Neural crest cell (in vitro differentiated cells): ENCODE measurements at regions not wholly inside any gene's neighbourhood (a gene's known extent, or its start where the extent isn't known, plus 50 kb on each side); places are given as distances from the start of the nearest gene placed in this dataset.

ENCODE experiments used
- DNase-seq: peaks from one replicate; pipeline ENCODE4 v3.0.0; 2021; ENCODE audit warnings: low read depth, mixed read lengths, low spot score
- H3K27ac Mint-ChIP-seq: one replicate; pipeline ENCODE4 v1.8.0; 2021; ENCODE audit warnings: mild to moderate bottlenecking, mixed read lengths; ENCODE audit not compliant: unreplicated experiment
- H3K27me3 Mint-ChIP-seq: 2 replicates; pipeline ENCODE4 v1.8.0; 2021; ENCODE audit warnings: low read depth, mild to moderate bottlenecking, mixed read lengths
- H3K36me3 Mint-ChIP-seq: 2 replicates; pipeline ENCODE4 v1.8.0; 2021; ENCODE audit warnings: low read depth, mild to moderate bottlenecking, mixed read lengths
- H3K4me1 Mint-ChIP-seq: 2 replicates; pipeline ENCODE4 v1.8.0; 2021; ENCODE audit warnings: mixed read lengths
- H3K4me3 Mint-ChIP-seq: one replicate; pipeline ENCODE4 v1.8.0; 2021; ENCODE audit warnings: mild to moderate bottlenecking, mixed read lengths
- H3K9me3 Mint-ChIP-seq: 2 replicates; pipeline ENCODE4 v1.8.0; 2021; ENCODE audit warnings: mixed read lengths
- TF ChIP-seq, protein P1 (sequence below): fragments of 200-600 bp; sonication (generic); conservative IDR thresholded peaks from 2 replicates; pipeline ENCODE4 v1.5.0; 2021; ENCODE audit warnings: antibody characterized with exemption, mild to moderate bottlenecking

DNA sequence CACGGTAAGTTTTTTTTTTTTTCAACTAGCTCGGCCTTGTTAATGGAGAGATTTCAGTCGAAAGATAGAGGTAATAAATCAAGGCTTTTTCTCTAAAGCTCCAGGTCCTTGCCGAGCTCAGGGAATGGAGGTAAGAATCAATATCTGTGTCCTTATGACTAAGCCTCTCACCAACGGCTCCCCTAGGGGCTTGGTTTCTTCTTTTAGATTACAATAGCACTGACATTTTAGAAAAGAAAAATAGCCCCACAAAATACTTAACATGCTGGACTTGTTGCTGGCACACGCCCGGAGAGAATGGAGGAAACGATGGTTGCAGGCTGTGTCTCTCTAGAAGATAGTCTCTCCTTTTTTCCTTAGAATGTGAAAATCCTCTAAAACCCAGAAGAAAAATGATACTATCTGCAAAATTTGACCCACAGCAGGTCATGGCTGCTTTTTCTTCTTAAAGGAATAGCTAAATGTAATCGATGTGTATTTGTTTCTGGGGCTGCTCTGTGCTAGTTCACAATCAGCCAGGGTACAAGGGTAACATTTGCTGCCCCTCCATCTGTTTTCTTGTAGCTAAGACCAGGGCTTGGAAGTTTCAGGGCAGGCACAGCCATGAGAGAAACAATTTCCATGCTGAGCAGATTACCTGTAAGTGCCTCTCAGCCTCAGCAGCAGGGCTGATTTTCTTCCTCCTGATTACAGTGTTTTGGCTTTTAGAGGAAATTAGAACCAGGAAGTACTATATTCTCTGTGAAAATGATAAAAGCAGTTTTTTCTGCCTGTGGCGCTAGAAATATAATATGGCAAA, 86.2 kb upstream of the GNG12 start:
- no peak for DNase-seq

DNA sequence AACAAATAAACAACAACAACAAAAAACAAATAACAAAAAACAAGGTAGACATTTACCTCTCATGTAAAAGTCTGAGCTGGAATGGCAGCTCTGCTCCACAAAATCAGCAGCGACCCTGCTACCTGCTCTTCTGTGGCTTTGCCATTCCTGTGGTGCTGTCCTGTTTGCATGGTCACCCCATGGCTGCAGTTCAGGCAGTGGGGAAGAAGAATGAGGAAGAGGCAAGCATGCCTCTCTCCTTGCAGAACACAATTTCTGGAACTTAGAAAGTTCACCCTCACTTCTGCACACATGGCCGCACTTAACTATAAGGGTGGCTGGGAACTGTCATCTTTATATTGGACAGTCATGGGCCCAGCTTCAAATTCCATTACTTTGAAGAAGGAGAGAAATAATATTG, 84.8 kb upstream of the GNG12 start:
- Mint-ChIP-seq H3K27ac (no peak overlapping the region), H3K4me1 (peaks cover 7% of the 10 kb centered on the region), H3K9me3 (peaks cover 2% of the 10 kb centered on the region), H3K4me3 (no peak overlapping the region), H3K27me3 (no peaks in the 10 kb centered on the region), H3K36me3 (no peaks in the 10 kb centered on the region)
- TF ChIP-seq, protein P1, sequence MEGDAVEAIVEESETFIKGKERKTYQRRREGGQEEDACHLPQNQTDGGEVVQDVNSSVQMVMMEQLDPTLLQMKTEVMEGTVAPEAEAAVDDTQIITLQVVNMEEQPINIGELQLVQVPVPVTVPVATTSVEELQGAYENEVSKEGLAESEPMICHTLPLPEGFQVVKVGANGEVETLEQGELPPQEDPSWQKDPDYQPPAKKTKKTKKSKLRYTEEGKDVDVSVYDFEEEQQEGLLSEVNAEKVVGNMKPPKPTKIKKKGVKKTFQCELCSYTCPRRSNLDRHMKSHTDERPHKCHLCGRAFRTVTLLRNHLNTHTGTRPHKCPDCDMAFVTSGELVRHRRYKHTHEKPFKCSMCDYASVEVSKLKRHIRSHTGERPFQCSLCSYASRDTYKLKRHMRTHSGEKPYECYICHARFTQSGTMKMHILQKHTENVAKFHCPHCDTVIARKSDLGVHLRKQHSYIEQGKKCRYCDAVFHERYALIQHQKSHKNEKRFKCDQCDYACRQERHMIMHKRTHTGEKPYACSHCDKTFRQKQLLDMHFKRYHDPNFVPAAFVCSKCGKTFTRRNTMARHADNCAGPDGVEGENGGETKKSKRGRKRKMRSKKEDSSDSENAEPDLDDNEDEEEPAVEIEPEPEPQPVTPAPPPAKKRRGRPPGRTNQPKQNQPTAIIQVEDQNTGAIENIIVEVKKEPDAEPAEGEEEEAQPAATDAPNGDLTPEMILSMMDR: no peak
- DNase-seq: no peak

More for the DNA sequence above, 86.2 kb upstream of the GNG12 start:
- no peaks in the 10 kb centered on the region for H3K9me3 Mint-ChIP-seq
- TF ChIP-seq, protein P1: no peak
- no peak overlapping the region for H3K27ac Mint-ChIP-seq
- no peaks in the 10 kb centered on the region for H3K36me3 Mint-ChIP-seq
- peaks cover 7% of the 10 kb centered on the region for H3K4me1 Mint-ChIP-seq
- H3K27me3 Mint-ChIP-seq: no peaks in the 10 kb centered on the region
- no peak overlapping the region for H3K4me3 Mint-ChIP-seq

DNA sequence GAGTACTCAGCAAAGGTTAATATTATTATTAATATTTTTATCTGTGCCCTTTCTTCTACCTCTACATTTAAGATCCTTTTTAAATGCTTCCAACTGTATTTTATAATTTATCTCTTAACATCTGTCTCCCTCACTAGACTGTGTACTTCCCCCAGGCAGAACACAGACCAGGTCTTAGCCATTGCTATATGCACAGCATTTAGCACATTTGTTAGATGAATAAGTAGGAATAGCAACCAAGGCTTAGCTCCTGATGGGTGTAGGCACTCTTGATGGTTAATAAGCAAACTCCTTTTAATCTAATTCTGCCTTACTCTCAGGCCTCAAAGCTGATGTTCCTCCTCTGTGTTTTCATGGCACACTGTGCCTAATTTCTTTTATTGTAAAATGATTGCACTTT, 83.7 kb upstream of the GNG12 start:
- Mint-ChIP-seq H3K9me3 (peaks cover 2% of the 10 kb centered on the region), H3K27ac (no peak overlapping the region), H3K27me3 (no peaks in the 10 kb centered on the region), H3K4me3 (no peak overlapping the region), H3K4me1 (peaks cover 7% of the 10 kb centered on the region), H3K36me3 (no peaks in the 10 kb centered on the region)
- no peak for DNase-seq
- TF ChIP-seq, protein P1: no peak

DNA sequence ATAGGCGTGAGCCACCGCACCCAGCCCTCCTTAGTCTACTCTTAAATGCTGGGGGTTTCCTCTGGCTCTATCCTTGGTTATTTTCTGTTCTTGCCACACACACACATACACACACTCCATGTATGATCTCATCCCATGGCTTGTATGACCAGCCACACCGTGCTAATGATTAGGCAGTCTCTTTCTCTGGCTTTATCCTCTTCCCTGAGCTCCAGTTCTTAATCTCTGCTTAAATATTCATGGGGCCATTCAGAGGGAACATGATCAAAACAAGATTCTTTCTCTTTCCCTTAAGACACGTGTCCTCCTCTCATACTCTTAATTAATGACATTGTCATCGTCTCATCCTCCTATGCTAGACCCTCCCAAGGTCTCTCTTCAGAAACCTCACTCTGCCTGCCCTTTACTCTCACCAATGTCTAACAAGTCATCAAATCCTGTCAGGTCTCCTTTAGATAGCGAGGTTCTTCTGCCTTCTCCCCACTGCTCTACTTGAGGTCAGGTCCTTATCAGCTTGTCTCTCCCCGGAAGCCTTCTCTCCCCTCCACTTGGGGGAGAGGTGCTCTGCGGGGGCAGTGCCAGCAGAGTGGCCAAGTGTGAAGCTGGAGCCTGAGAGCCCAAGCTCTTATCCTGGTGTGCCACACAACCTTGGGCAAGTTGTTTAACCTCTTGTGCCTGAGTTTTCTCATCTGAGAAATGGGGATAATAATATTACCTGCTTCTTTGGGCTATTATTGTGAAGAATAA, 83.0 kb upstream of the GNG12 start:
- Mint-ChIP-seq H3K27ac (no peak overlapping the region), H3K4me1 (peaks cover 7% of the 10 kb centered on the region), H3K4me3 (no peak overlapping the region), H3K36me3 (no peaks in the 10 kb centered on the region), H3K9me3 (peaks cover 2% of the 10 kb centered on the region), H3K27me3 (no peaks in the 10 kb centered on the region)
- TF ChIP-seq, protein P1: no peak
- no peak for DNase-seq

DNA sequence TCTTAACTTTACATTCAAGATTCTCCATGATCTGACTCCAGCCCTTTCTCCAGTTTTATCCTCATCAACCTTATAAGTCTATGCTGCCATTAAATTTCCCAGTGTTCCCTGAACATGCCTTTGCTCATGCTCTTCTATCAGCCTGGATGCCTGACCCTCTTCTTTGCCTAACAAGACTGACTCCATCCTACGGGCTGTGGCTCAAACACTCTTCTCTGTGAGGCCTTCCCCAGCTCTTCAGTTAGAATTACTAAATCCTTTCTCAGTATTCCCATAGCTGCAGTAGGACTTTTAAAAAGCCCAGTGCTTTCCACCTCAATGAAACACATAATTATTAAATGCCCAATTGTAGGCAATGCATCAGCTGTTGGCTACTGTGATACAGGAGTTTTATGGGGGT, 76.5 kb upstream of the GNG12 start:
- no peaks in the 10 kb centered on the region for H3K27me3 Mint-ChIP-seq
- TF ChIP-seq, protein P1: no peak
- H3K36me3 Mint-ChIP-seq: no peaks in the 10 kb centered on the region
- peaks cover 8% of the 10 kb centered on the region for H3K4me1 Mint-ChIP-seq
- H3K4me3 Mint-ChIP-seq: no peak overlapping the region
- peaks cover 3% of the 10 kb centered on the region for H3K9me3 Mint-ChIP-seq
- no peak for DNase-seq
- H3K27ac Mint-ChIP-seq: no peak overlapping the region
